HG03103 (cell line): ENCODE measurements at regions not wholly inside any gene's neighbourhood (a gene's known extent, or its start where the extent isn't known, plus 50 kb on each side); places are given as distances from the start of the nearest gene placed in this dataset.
A peak's percentile ranks its signal among the peaks of the same experiment; 100 is the strongest.

ENCODE experiments used
- ATAC-seq: cut with Tn5 transposase; IDR thresholded peaks from one replicate; pipeline ENCODE4 v1.9.1; 2021; ENCODE audit warnings: low read depth; ENCODE audit not compliant: unreplicated experiment

DNA sequence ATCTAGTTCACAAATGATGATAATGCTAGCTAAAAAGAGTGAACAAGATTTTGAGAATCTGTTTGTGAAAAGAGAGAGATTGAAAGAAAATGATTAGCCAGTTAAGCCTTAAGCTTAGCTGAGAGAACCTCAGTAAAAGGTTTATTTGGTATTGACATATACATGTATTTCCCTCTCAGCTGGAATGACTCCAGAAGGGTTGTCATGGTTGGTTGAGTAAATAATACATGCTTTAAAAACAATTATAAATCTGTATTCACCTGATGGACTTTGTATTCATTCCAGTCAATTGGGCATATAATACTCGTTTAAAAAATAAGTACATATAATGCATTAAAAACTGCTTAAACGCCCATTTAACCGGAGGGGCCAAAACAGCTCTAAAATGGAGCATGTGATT lies 181.4 kb downstream of the GRB14 start:
- no peak for ATAC-seq

DNA sequence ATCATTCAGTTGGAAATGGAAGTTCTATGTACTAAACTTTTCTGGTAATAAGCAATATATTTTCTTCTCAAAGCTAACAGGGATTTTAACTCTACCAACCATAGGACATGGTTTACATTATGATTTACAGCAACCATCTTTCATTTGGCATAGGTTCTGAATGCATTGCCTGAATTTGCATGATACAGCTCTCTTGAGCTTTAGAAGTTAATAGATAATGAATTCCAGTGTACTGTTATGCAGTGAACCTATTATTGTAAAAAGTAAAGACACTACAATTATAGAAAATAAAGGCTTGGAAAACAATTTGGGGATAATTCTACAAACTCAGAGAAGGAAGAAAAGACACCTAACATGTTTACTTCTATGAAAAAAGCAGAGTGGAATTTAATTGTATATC lies 182.0 kb downstream of the GRB14 start:
- ATAC-seq, result no peak

DNA sequence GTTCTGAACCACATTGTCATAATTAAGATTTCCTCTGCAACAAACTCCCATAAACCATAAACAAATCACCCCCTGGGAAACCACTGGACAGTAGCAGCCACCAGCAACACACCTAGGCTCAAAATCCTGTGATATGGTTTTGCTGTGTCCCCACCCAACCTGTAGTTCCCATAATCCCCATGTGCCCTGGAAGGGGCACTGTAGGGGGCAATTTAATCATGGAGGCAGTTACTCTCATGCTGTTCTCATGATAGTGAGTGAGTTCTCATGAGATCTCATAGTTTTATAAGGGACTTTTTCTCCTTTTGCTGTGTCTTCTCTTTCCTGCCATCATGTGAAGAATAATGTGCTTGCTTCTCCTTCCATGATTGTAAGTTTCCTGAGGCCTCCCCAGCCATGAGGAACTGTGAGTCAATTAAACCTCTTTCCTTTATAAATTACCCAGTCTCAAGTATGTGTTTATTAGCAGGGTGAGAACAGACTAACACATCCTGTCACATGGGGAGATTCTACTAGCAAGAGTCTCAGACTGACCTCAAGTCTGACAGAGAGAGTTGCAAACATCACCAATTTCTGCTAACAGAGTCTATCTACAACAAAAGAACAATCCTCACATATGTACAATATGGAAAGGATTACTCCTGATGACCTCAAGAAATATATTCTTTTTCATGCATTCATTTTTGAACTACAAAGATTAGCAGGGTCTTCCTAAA lies 182.6 kb downstream of the GRB14 start:
- no peak for ATAC-seq

DNA sequence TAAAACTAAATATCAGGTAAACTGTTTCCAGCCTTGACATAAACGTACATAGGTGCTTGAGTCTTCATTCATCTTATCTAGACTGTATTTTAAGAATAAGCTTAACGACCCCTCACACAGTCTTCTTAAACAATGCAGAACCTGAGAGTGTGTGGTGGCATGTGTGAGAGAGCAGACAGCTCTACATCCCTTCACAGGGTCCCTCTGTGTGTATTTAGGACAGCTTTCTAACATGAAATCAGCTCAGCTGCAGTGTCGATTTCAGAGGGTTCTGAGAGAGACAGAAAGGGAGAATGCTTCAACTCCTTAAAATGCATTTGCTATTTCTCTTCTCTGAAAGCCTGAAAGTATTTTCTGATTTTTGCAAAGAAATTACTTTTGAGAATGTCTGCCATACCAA lies 185.2 kb downstream of the GRB14 start:
- ATAC-seq, result no peak

DNA sequence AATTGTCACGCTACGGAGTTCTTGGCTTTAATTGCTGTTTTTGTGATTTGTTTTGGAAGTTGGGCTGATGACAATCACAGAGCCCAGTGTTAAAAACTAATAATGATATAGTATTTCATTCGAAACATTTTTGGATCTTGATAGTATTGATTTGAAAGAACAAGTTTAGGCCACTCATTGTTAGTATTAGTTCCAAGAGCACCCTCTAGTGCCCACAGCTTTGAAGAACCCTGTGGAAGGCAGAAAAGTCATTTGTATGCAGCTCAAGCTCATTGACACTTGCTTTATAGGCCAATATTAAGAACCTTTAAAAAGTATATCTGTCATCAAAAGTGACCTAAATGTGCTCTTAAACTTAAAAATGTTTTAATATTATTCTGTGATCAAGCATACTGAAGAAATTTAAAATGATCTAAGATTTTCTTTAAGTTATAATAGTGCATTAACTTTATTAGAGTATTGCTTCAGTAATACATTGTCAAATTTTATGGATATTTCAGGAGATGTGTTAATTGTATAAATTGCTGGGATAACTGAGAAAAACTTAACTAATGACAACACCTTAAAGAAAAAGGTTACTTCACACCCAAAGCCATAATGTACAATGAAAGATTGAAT lies 191.0 kb downstream of the GRB14 start:
- peak; percentile 64 for ATAC-seq

DNA sequence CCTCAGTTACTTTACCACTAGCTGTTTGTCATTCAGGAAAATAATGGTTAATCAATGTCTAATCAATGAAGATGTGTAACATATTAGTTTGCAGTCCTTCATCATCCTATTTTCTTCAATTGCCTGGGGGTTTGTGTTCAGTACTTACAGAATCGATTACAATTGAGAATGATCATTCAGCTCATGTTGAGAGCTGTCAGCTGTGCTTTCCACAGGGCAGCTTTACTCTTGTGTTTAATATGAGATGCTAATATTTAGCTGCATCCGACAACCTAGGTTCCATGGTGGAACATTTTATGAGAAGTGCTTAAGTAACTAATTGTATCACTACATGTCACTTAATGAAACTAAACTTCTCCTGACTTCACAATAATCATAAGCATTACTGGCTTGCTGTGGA lies 191.9 kb downstream of the GRB14 start:
- ATAC-seq, result no peak

DNA sequence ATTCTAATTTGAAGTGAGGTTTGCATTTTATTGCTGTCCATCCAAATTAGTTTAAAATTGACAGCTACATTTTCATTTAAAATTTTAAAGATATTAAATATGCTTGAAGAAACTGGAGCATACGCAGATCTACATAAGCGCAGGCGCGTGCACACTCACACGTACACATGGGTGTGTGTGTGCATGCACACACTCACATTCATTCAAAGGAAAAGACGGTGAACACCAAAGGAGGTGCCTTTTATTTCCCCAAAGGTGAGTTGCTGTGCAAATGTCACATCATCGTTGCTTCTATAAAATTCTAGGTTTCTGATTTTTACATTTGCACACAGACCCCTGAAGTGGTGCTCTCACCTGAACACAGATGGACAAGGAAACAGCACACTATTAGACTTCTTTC lies 194.2 kb downstream of the GRB14 start:
- ATAC-seq, result no peak

DNA sequence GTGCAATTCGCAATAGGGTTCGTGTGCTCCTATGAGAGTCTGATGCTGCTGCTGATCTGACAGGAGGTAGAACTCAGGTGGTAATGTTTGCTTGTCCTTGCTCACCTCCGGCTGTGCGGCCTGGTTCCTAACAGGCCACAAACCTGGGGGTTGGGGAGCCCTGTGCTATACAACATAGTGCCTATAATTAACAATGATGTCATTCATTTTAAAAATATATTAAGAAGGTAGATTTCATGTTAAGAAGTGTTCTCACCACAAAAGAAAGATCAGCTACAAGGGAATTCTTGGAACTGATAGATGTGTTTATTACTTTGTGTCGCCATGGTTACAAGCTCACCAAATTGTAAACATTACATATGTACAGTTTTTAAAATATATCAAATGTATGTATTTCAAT lies 200.5 kb downstream of the GRB14 start:
- no peak for ATAC-seq

DNA sequence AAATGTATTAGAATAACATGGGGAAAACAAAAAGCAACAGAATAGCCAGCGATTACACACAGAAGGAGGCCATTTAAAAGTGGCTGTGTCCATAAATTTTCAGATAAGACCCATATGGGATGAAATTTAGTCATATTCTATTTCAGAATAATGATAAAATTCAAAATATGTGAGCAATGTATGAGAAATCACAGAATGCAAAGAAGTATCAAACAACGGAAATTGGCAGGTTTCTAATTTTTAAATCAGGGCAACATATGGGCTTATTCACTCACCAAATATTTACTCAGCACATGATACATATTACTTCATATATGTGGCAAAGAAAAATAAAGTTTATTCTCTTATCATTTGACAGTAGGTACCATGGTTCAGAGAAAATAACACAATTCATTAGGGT lies 208.5 kb downstream of the GRB14 start:
- ATAC-seq, result no peak

DNA sequence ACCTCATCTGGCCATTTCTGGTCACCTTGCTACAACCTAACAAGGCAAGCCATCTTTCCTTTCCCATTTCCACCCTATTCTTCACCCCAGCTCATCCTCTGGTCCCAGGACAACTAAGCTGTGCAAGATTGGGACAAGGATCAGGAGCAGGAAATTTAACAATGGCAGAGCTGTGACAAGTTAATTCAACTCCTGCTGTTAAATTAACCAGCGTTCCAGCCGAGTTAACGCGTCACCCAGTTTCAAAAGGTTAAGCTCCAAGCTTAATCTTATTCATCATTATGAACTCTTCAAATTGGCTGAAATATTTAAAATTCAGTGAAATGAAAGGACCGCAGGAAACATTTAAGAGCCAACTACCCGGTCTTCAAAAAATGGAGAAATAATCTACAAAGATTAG lies 231.9 kb downstream of the GRB14 start:
- no peak for ATAC-seq

DNA sequence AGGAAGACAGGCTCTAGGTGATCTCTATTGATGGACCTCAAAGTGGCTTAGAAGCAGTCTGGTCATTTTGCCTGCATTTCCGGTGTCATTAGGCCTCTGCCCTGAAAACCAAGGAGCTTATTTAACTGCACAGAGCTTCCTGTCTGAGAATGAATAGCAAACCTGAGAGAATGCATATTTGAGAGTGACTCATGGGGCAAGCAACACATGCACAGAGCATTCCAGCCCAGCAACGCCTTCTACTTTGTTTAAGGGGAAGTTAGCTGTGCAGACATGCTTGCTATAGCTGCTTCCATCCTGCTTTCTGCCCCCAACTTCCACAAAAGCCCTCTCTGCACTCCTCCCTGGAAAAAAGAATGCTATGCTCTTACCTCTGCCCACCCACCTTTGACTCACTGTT lies 232.8 kb downstream of the GRB14 start:
- peak; percentile 62 for ATAC-seq

DNA sequence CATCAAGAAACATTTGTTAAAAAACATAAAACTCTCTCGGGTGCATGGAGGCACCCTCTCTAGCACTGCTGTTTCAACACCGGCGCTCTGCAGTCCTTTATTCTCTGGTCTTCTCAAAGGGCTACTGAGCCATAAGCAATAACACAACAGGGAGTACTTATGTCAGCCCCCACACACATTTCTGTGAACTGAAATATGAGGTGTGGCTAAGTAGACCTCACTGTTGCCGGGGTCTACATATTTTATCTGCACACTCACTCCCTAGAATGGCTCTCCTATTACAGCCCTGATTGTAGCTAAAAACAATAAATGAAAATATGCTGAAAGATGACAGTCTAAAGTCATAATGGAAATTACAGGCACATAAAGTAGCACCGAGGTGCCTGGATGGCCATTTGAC lies 235.1 kb downstream of the GRB14 start:
- no peak for ATAC-seq

DNA sequence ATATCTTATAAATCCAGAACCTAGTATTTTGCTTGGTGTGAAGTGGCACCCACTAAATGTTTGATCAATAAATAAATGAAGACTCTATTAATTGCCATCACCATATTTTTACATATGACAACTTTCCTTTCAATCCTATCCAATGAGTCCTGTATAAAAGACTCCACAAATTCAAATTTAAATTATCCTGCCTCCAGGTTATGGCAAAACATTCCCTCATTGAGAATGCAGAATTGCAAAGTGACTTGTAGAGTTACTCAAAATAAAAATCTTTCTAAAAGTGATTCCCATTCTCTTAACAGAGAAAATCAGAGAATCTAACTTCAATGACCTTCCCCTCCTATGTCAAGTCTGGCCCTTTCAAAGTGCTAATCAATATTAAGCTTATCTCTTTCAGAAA lies 236.8 kb downstream of the GRB14 start:
- ATAC-seq, result no peak

DNA sequence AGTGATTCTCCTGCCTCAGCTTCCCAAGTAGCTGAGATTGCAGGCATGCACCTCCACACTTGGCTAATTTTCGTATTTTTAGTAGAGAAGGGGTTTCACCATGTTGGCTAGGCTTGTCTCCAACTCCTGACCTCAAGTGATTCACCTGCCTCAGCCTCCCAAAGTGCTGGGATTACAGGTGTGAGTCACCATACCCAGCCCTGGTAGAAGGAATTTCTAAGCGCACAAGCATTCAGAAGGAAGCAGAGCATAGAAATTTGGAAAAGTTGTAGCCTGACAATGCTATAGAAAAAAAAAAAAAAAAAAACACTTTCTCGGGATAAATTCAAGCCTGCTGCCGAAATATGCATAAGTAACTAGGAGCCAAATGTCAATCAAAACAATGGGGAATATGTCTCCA lies 249.4 kb downstream of the GRB14 start:
- ATAC-seq, result no peak

DNA sequence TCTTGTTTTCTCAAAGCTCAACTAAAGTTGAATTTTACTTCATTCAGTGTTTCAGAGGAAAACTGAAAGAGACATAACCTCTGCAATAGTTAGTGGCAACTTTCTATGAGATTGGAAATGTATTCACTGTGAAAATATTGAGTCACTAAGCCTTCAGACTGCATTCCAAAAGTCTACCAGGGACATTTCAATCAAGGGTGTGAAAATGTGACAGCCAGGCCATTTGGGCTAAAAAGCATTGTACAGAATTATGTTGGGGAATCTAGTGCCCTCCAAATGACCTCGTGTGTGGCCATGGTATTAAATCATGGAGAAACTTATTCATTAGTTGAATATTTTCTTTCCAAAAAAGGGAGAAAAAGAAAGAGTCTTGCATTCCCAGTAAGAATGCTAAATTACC lies 251.9 kb downstream of the GRB14 start:
- ATAC-seq, result no peak

DNA sequence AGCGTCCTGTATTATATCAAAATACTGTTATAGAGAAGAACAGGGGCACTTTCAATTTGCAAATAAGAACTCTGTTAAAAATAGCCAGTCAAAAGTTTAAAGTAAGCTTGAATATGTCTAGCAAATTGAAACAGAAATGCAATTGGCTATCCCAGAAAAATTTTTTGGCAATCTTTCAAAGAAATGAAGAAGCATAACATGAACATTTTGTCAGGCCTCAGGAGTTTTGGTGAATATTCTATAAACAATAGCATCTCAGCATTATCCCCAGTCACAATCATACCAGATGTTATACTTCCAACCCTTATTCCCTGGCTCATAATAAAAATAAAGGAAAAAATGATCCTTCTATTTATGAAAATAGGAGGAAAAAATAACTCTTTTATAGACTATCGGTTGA lies 252.4 kb downstream of the GRB14 start:
- no peak for ATAC-seq

DNA sequence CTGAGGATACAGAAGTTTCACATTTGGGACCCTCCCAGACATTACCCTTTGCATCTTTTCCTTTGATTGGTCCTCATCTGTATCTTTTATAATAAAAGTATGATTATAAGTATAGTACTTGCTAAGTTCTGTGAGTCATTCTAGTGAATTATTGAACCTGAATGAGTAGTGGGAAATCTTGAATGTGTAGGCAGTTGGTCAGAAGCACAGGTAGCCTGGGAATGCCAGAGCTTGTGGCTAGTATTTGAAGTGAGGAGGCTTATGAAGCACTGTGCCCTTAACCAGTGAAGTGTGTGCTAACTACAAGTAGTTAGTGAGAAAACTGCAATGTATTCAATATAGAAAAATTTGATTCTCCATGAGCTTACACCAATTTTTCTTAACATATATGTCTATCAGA lies 257.6 kb downstream of the GRB14 start:
- ATAC-seq, result no peak

DNA sequence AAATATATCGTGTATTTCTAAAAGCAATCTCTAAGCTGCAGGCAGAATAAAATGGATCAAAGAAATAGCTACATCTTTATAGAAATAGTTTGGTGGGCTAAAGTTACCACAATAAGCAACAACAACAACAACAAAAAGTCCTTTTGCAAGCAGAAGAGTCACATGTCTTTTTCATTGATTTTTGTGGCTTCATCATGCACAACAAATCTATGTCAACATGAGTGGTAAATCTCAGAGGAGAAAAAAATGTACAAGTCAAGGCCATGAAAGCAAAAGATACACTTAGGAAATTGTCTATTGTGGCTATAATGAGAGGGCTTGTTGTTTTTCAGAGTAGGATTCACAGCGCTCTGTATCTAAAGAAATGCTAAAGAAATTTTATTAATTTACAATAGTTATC lies 269.7 kb downstream of the GRB14 start:
- no peak for ATAC-seq

DNA sequence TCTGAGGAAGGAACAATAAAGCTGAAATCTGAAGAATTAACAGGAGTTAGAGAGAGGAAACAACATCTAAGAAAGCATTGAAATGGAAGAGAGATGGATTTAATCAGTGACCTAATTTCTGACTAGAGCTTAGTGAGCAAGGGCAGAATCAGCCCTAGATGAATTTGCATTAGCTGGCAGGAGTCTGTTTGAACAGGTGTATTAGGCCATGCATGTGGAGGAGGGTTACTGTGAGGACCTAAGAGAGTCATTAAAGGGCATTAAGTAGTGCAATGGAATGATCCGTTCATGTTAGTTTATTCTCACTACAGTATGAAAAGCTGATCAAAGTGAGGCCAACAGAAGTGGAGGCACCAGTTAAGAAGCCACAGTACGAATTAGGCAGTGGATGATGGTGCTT lies 285.3 kb downstream of the GRB14 start:
- ATAC-seq, result no peak

DNA sequence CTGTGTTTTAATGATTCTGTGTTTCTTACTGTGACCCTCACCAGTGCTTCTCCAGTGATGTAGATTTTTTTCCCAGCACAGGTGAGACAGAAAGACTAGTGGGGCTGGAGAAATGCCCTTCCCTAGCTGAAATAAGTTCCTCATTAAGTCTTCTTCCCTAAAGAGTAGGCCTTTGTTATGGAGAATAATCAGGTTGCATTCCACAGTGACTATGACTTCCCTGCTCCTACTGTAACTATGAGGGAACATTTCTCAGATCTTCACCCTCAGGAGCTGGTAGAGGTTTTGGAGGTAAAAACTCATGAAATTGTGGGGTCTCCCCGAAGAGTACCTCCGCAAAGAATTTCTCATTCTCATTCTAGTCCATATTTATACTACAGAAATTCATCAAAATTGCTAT lies 286.2 kb downstream of the GRB14 start:
- ATAC-seq, result no peak

DNA sequence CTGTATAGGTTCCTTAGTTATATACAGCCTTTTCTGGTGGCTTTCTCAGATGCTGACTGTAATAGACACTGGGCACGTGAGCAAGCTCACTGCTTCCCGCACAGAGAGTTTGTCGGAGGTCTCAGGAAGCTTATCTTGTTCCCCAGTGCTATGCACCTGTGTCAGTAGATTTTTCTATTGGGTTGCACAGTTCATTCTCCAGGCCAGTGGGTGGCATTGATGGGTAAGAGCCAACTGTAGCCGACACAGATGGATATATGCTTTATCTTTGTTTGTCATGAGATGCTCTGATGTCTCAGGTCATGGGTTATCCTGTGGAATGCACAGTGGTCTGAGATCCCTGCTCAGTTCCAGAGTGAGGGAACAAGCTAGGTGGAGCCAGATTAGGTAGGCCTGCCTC lies 293.0 kb downstream of the GRB14 start:
- no peak for ATAC-seq

DNA sequence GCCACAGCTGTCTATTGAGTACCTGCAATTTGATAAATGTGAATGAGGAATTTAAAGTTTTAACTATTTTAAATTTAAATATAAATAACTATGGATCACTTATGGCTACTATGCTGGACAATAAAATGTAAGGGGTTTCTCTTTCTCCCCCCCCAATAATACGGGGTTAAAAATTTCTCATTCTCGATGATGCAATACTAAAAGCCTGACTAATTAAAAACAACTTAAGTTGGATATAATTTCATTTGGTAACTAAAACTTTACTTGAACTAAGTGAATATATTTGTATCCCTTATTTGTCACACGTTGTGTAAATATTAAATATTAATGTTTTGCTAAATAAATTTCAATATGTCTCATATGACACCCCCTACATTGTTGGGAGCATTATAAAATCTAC lies 297.3 kb downstream of the GRB14 start:
- ATAC-seq, result no peak

DNA sequence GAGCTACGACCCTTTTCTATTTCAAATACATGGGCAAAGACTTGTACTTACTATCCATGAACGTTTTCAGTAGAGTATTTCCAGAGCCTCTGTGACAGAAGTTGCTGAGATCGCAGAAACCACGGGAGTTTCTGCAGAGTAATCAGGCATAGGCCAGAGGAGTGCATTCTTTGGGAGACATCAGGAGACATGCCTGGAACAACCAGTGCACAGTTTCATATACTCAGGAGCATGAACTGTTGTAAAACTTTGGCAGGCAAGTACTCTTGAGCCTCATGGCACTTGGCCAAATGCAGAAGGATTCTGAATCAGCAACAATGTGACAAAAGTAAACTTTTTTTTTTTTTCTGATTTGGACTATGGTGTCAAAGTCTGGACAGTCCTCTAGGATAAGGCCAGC lies 307.1 kb downstream of the GRB14 start:
- no peak for ATAC-seq
